ENCODE measurements at regions not wholly inside any gene's neighbourhood (a gene's known extent, or its start where the extent isn't known, plus 50 kb on each side); places are given as distances from the start of the nearest gene placed in this dataset.

GRCh38 chr3:5657106-5657505 is 469.6 kb downstream of the EDEM1 start:
- no peak for TF ChIP-seq CTCF (IDR thresholded peaks at IDR 0.05)
- no peak for TF ChIP-seq EP300 (IDR thresholded peaks at IDR 0.05)
- no peak for TF ChIP-seq POLR2A (IDR thresholded peaks at IDR 0.05)
